ENCODE measurements at regions not wholly inside any gene's neighbourhood (a gene's known extent, or its start where the extent isn't known, plus 50 kb on each side); places are given as distances from the start of the nearest gene placed in this dataset.
"Not testable (repeated sequence)": the region's sequence is repeated elsewhere in the genome, so short reads cannot be mapped to it uniquely, and the experiment has no call there.

- TF ChIP-seq ZNF274 (IDR thresholded peaks at IDR 0.05; ENCODE audit: low read depth, low read length): no peak
- no peak overlapping the region for H3K4me3 ChIP-seq (ENCODE audit: low read length)
Measured at GRCh38 chr6:106752641-106753040, 123.3 kb downstream of the QRSL1 start.

DNA sequence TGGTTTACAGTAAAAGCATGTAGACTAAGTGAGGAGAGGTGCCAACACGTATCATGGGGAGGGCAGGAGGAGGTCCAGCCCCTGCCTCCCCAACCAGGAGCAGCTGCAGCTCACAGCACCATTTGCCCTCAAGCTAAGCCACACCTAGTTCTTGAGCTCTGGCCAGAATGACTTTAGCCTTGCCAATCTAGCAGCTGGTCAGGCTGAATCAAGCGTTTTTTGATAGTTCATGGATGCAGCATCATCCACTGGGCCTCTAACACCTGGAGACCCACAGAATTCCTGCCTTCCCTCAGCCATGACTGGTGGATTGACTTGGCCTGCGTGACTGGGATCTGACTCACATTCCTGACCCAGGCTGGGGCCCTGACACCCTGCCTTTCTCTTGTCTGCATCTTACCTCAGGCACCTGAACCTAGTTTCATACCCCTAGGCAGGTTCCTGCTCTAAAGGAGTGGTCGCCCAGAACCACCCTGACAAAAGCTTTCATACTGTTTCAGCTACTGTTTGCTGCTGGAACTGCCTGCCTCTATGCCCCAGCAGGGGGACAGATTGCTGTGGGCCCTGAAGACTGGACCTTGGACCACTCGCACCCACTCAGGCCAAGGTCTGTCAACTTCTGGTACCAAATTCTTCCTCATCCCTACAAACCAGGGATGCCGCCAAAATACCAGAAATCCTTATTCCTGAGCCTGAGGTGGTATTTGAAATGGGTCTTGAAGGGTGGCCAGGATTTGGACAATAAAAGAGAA, 122.3 kb downstream of the QRSL1 start:
- no peak for TF ChIP-seq ZNF274 (IDR thresholded peaks at IDR 0.05; ENCODE audit: low read depth, low read length)
- H3K4me3 ChIP-seq (ENCODE audit: low read length): no peak overlapping the region

DNA sequence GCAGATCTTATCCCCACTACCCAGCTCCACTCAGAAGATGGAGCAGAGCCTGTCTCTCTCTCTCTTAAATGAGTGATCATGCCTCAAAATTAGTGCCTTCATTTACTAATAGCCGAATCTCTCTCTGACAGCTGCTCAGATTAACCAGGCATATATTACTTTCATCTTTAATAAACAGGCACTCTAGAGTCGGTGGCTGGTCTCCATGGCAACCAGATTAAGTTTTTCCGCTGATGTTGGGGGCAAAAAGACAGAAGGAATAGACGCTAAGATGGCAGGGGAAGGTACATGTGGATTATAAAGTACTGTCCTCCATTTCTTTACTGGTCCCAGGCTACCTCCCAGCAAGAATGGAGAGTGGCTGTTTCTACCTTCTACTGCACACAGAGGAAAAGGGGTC, 121.6 kb downstream of the QRSL1 start:
- H3K4me3 ChIP-seq (ENCODE audit: low read length): no peak overlapping the region

GRCh38 chr6:106750142-106750918, 121.0 kb downstream of the QRSL1 start:
- no peak for TF ChIP-seq ZNF274 (IDR thresholded peaks at IDR 0.05; ENCODE audit: low read depth, low read length)
- no peak overlapping the region for H3K4me3 ChIP-seq (ENCODE audit: low read length)

More for the DNA sequence above, 121.6 kb downstream of the QRSL1 start:
- no peak for TF ChIP-seq ZNF274 (IDR thresholded peaks at IDR 0.05; ENCODE audit: low read depth, low read length)

- H3K4me3 ChIP-seq (ENCODE audit: low read length): no peak overlapping the region
- no peak for TF ChIP-seq ZNF274 (IDR thresholded peaks at IDR 0.05; ENCODE audit: low read depth, low read length)
Measured at GRCh38 chr6:106749609-106750008, 120.2 kb downstream of the QRSL1 start.

DNA sequence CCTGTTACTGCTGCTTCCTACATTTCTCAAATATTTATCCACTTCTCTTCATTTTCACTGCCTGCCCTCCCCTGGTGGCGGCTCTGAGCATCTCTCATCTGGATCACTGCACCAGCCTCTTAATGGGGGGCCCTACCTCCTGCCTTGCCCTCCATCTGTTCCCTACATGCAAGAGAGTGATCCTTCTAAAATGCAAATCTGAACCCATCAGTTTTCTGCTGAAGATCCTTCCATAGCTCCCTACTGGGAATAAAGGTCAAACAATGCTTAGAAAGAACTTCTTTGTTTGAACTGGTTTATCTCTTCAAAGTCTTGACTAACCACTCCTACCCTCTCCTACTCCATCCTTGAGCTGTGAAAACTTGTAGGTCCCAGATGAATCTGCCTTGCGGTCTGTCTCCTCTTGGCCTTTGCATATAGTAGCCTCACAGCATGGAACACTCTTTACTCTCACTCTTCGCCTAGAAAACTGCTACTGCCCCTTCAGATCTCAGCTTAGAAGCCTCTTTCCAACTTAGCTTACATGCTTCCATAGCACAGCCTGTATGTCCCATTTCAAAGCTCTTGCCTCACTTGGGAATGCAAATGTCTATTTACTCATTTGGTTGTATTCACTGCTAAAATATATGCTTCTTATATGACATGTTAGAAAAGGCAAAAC, 119.3 kb downstream of the QRSL1 start:
- TF ChIP-seq ZNF274 (IDR thresholded peaks at IDR 0.05; ENCODE audit: low read depth, low read length): no peak
- no peak overlapping the region for H3K4me3 ChIP-seq (ENCODE audit: low read length)

GRCh38 chr6:106747139-106747538, 117.8 kb downstream of the QRSL1 start:
- TF ChIP-seq ZNF274 (IDR thresholded peaks at IDR 0.05; ENCODE audit: low read depth, low read length): no peak
- H3K4me3 ChIP-seq (ENCODE audit: low read length): no peak overlapping the region

DNA sequence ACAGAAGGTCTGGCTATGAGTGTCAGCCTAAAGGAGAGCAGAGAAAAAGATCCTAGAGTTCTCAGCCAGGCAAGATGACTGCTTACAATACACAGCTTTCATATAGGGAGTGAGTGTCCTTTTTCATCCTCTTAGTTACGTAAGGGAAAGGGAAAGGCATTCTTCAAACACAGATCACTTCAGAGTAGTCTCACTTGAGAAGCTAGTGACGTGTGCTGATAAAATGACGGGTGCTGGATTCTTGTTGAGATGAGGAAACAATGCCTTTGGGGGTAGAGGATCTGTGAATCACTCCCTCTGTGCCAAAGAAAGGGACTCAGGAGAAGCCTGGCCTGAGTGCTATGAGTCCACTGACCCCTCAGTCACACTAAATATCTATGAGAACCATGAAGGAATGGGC, 117.3 kb downstream of the QRSL1 start:
- H3K4me3 ChIP-seq (ENCODE audit: low read length): no peak overlapping the region
- TF ChIP-seq ZNF274 (IDR thresholded peaks at IDR 0.05; ENCODE audit: low read depth, low read length): no peak

GRCh38 chr6:106745824-106746582, 116.6 kb downstream of the QRSL1 start:
- H3K4me3 ChIP-seq (ENCODE audit: low read length): no peak overlapping the region
- no peak for TF ChIP-seq ZNF274 (IDR thresholded peaks at IDR 0.05; ENCODE audit: low read depth, low read length)

DNA sequence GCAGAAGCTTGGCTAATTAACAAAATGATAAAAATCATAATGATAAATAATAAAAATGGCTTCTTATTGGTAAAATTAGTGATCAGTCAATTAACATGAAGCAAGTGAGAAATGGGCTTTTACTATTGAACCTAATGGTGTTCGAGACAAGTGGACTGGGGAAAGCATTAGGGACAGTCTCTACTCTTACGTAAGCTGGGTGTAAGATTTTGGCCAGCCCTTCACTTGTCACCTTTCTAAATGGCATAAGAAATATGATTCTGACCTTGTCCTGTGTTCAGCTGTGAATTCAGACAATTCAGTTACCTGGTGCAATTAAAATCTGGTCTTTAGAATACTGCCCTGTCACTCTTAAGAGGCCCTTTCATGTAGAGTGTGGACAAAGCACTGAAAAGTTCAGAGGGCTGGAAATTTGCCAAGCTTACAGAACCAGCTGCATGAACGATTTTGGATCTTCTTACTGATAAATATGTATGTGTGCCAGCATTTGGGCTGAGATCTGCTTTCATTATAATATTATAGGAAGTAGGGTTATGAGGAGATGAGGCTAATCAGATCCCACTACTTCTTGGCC, 115.9 kb downstream of the QRSL1 start:
- TF ChIP-seq ZNF274 (IDR thresholded peaks at IDR 0.05; ENCODE audit: low read depth, low read length): no peak
- no peak overlapping the region for H3K4me3 ChIP-seq (ENCODE audit: low read length)

GRCh38 chr6:106744781-106745180, 115.4 kb downstream of the QRSL1 start:
- no peak for TF ChIP-seq ZNF274 (IDR thresholded peaks at IDR 0.05; ENCODE audit: low read depth, low read length)
- H3K4me3 ChIP-seq (ENCODE audit: low read length): no peak overlapping the region

GRCh38 chr6:106744029-106744428, 114.7 kb downstream of the QRSL1 start:
- not testable (repeated sequence) for H3K4me3 ChIP-seq (ENCODE audit: low read length)

GRCh38 chr6:106743612-106744011, 114.2 kb downstream of the QRSL1 start:
- no peak overlapping the region for H3K4me3 ChIP-seq (ENCODE audit: low read length)
- TF ChIP-seq ZNF274 (IDR thresholded peaks at IDR 0.05; ENCODE audit: low read depth, low read length): no peak

- no peak for TF ChIP-seq ZNF274 (IDR thresholded peaks at IDR 0.05; ENCODE audit: low read depth, low read length)
- H3K4me3 ChIP-seq (ENCODE audit: low read length): no peak overlapping the region
Measured at GRCh38 chr6:106740287-106740686, 110.9 kb downstream of the QRSL1 start.

All from GM08714 (cell line).